NCI-H1092 (cell line): ENCODE measurements at regions not wholly inside any gene's neighbourhood (a gene's known extent, or its start where the extent isn't known, plus 50 kb on each side); places are given as distances from the start of the nearest gene placed in this dataset.

Source experiments
- DNase-seq: peaks from one replicate; lab custom pipeline; 2025; lab: John Stamatoyannopoulos, UW

DNA sequence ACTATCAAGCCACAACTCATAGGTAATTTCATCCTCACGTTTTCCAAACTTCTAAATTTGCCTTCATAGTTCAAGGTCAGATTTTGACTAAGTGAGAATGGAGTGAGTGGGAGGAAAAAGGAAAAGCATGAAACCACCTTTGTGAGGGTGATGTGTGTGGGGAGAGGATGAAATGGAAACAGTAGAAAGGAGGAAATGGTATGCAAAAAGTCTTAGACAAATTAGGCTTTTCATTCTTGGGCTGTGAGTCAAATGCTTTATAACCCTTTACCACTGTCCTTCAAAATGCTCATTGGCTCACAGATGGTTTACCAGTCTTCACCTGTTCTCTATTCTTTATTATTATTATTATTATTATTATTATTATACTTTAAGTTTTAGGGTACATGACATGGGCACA is 127.2 kb downstream of the RAP2A start:
- DNase-seq = no peak

DNA sequence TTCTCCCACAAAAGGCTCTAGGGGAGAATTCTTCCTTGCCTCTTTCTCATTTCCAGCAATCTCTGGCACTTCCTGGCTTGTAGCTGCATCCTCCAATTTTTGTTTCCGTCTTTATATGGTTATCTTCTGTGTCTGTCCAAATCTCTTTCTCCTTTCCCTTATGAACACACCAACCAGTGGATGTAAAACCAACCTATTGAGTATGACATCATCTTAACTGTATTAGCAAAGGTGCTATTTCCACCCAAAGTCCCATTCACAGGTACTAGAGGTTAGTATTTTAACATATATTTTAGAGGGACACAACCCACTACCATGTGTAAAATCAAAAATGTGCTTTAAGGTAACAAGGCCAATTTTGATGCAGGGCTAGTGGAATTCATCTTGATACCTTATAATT is 129.0 kb downstream of the RAP2A start:
- DNase-seq = no peak

DNA sequence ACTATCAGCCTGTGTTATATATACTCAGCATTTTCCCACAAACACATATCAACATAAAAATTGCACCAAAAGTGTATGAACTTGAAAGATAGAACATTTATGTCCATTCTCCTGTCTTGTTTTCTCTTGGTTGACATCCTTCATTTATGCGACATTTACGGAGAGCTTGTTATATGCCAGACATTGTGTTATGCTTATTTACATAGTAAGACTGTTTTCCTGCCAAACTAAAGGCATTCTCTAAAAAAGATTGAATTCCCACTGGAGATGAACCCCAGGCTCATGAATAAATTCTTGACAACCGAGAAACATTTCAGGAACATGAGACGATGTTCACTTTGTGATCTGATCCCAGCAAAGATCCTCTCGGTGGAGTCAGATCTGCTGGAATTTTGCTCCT is 131.0 kb downstream of the RAP2A start:
- DNase-seq = no peak

DNA sequence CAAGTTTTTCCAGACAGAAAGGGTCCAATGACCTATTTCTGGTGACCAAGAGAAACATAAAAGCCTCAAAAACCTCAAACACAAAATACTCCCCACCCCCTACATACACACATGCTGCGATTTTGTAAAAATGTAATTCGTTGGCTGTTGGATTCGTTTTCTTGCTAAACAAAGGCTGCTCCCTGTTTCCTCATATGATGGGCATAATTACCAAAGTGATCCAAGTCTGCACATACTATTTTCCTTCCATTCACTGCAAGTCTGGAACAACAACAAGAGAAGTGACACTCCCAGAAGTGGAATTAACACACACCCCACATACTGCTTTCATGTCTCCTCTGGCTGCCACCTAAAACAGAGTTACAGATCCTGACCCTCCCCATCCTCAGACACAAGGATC is 131.9 kb downstream of the RAP2A start:
- DNase-seq = no peak

DNA sequence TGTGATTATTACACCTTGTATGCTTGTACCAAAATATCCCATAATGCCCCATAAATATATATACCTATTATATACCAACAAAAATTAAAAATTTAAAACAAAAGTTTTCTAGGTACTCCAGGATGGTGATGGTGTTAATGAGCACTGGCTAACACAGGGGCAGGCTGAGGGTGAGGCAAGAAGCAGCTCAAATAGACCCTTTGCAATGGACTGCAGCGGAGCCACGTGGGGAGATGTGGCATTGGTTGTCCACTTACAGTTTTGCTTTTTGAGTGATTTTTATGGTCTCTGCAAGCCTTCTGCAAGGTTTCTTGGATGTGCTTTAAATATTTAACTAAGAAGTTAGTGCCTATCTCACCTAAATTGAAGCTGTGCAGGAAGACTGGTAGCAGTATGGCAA is 132.9 kb downstream of the RAP2A start:
- DNase-seq = no peak

DNA sequence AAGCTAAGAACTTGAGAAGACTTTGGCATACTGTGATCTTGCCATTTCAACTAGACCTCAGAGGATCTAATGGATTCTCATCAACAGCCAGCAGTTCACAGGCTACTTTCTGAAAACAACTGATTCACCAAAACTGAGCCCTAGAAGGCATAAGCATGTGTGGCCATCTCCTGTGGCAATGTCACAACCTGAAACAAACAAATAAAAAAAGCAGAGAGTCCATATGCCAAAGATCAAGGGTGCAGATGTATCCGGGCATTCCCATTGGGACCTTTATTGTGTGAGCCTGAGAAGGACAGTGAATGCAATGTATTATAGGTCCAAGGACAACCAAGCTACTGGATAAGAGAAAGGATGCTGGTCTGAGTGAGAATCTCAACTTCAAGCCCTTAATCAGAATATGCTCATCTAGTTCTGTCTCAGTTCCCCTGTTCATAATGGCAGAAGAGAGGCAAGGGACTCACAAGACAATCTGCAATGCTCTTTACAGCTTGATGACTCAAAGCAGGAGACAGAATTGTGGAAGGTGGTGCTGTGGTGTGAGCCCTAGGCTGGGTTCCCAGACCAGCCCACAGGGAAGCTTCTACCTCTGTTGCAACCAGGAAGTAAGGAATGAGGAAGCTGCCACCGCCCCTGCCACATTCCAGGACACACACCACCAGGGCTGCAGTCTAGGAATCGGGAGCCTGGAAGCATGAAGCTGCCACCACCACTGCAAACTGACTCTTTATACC is 133.7 kb downstream of the RAP2A start:
- no peak for DNase-seq

DNA sequence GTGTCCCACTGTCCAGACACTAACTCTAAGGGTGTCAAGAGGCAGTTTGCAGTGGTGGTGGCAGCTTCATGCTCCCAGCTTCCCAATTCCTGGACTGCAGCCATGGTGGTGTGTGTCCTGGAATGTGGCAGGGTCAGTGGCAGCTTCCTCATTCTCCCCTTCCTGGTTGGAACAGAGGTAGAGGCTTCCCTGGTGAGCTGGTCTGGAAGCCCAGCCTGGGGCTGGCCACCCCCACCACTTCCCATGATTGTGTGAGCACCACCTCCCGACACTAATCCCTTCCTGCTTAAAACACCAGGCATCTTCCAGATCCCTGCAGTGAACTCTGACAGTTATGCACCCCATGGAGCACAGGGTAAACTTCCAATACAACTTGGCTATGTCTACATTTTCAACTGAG is 134.9 kb downstream of the RAP2A start:
- DNase-seq = no peak

DNA sequence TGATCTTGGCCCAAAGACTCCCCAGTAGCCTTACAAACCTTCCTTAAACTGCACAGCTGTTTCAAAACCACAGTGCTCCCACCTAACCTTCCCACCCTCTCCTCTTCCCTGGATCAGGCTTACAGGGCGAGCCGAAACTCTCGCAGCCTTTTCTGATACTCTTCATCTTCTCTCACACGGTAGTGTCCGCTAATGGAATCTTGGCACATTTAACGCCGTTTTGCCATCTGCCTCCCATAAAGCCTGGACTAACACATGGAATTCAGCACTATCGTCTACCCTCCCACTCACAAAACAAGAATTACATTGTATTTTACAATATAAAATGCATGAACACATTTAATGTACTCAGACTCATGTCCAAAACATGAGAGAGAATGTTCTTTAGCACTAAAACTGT is 135.9 kb downstream of the RAP2A start:
- DNase-seq = no peak

DNA sequence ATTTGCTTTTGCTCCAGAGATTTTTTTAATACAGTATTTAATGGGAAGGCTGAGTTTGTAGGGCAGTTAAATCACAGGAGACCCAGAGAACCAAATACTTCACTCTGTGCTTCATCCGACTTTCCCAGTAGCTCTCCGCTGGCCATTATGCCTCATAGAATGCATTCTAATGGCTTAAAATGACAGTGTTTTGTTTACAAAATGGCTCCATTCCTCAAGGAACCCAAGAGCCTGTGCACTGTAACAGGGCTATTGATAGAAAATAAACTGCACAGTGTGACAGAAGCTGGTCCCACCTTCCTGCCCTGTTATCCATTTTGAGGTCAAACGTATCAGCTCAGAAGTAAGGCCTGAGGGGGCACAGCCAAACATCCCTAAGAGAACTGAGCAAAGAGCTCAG is 136.5 kb downstream of the RAP2A start:
- DNase-seq = no peak

DNA sequence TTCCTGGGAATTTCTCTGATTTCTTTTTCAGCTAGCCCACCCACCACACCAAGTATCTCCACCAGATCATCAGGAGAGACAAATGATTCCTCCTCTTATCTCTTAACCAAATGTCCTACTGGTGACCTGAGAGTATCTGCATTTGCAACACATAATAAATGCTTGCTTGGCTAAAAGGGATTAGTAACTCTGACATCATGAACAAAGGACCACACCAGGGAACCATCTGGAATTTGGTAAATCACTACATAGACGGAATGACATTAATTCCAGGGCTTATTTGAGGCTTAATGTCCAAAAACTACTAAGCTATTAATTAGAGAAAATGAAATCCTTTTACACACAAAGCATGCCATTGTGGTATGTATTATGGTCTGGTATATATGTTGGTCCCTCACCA is 139.0 kb downstream of the RAP2A start:
- DNase-seq = no peak

DNA sequence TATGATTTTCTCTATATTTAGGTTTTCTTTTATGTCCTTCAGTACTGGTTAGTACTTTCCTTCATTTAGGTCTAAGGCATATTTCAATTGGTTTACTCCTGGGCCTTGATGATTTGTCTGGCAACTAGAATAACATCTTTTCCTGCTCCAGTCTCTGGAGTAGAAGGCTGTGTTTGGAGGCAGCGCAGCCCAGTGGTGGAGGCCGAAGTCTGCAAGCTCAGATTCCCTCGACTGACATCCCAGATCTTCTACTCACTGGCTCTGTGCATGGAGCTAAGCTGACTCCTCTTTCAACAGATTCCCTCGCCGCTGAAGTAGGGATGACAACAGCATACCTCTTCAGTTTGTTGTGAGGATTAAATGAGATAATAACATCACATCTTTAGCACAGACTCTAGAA is 141.0 kb downstream of the RAP2A start:
- peak; percentile 51 for DNase-seq

DNA sequence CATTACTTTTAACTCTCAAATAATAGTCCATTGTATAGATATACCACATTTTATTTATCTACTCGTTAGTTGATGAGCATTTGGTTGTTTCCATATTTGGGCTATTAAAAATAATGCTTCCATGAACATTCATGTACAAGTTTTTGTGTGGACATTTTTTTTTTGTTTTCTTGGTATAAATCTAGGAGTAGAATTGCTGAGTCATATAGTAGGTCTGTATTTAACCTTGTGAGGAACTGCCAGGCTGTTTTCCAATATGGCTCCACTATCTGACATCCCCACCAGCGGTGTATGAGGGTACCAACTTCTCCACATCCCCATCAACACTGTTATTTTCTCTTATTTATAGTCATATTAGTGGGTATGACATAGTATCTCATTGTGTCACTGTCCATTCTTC is 143.1 kb downstream of the RAP2A start:
- no peak for DNase-seq

DNA sequence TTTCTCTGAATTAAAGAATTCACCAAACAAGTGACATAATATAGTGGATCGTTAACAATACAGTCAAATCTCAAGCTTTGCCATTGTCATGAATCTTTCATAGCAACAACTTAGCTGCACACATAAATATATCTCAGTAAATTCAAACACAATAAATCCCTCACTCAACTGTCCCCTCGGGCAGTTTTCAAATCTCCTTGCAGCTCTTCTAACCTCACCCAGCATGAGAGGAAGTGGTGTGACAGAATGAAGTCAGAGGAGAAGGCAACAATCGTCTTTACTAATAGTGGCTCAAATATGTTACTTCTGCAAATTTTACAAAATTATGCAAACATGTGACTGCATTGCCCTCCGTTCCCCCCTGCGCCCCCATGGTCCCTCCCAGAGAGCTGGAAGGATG is 148.2 kb downstream of the RAP2A start:
- no peak for DNase-seq

DNA sequence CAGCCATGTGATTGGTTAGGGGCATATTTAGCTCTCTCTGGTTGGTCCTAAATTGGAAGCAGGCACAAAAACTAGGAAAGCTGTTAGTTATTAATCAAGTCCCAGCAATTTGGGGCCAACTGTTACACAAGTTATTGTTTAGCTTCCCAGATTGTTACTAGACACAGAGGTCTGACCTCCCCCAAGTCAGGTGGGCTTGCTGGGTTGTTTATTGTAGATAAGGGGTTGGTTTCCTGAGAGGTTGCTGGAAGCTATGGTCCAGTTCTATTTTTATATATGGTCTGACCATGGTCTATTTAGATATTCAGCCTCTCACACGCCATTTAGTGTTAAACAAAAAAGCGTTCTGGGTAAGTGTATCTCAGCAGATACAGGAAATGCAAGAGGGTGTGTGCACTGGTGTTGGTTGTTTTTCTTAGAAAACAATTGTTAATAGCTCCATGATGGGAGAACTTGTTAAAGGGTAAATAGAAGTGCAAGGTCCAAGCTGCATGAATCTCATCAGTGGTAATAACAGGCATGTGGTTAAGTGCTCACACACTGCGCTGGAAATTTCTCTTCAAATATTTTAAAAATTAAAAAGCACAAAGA is 150.0 kb downstream of the RAP2A start:
- no peak for DNase-seq

DNA sequence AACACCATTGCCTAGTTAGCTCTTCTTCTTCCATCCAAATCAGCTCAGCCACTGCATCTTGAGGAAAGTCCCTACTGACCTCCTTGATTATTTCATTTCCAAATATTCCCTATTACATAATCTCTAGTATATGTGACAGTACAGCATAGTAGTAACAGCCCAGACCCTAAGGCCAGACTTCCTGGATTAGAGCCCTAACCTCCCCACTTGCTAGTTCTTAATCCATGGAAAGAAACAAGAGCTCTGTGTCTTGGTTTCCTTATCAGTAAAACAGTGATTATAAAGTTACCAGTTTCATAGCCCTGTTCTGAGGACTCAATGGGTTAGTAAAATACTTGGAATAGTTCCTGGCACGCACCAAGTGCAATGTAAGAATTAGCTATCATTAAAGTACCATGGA is 153.0 kb downstream of the RAP2A start:
- DNase-seq = no peak

DNA sequence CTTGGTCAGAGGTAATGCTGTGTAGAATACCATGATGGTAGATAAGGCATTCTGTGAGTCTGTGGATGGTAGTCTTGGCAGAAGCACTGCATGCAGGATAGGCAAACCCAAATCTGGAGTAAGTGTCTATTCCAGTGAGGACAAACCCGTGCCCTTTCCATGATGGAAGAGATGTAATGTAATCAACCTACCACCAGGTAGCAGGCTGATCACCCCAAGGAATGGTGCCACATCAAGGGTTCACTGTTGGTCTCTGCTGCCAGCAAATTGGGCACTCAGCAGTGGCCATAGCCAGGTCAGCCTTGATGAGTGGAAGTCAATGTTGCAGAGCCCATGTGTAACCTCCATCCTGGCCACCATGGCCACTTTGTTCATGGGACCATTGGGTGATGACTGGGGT is 155.0 kb downstream of the RAP2A start:
- DNase-seq = no peak

DNA sequence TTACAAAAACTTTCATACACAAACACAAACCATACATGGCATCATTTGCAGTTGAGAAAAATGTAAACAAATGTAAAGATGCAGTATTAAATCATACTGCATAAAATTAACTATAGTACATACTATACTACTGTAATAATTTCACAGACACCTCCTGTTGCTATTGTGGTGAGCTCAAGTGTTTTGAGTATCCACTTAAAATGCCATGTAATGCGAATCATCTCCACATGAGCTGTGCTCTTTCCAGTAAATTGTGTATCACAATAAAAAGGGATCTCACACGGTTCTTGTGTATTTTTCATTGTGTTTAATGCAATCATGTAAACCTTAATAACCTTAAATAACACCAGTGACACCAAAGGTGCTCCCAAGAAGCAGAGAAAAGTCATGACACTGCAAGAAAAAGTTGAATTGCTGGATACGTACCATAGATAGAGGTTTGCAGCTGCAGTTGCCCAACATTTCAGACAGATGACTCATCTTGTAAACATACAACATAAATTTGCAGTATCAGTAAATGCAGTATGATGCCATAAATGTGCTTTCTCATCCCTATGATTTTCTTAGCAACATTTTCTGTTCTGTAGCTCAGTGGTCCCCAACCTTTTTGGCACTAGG is 166.6 kb downstream of the RAP2A start:
- peak; percentile 14 for DNase-seq

DNA sequence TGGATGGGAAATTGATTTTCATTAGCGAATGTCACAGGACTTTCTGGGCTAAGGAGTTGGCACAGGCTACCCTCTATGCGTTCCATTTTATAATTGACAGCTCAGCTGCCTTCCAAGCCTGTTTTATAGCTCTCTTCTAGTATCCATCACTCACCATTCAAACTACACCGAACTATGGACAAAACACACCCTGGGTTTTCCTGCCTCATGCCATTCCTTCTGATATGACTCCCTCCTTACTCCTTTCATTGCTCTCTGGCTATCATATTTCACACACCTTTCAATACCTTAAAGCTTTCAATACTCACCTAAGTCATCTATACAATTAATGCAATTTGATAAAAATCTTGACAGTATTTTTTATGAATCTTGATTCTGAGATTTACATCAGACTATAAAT is 181.3 kb downstream of the RAP2A start:
- DNase-seq = no peak

DNA sequence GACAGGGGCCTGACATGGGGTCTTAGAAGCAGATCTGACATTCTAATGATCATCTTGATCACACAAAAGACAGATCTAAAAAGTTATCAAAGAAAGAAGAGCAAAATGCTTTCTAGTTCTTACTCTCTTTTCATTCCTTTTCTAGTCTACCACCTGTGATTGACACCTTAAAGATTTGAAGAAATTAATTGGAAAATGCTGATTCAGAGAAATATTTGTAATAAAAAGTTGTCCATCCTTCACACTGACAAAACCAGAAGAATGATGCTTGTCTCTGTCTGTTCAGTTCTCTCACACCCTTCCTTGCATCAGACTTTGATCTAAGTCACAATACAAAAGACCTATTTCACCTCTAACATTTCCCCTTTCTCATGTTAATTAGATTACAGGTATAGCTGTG is 182.4 kb downstream of the RAP2A start:
- DNase-seq = no peak

DNA sequence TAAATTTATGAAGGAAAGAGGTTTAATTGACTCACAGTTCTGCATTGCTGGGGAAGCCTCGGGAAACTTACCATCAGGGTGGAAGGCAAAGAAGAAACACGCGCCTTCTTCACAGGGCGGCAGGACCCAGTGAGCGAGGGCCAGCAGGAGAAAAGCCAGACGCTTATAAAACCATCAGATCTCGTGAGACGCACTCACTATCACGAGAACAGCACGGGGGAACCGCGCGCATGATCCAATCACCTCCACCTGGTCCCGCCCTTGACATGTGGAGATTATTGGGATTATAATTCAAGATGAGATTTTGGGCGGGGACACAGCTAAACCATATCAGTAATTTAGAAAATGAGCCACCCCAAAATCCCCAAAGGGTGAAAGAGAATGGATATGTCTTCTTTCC is 187.1 kb downstream of the RAP2A start:
- DNase-seq = no peak

DNA sequence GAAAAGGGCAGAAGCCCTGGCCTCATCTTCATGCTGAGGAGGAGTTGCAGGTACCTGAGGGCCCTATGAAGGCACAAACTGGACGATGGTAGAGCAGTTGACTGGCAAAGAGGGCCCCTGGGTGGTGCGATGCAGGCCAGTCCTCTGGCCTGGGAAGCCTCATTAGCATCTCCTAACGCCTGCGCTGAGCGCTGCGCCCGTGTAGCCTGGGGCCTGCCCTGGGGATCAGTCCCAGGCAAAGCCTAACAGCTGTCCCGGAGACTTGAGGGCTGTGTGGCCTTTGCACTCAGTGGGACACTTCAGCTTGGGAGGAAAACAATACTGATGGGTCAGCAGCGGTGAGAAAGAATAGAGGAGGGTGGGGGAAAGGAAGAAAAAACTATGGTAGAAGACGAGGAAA is 187.7 kb downstream of the RAP2A start:
- no peak for DNase-seq

DNA sequence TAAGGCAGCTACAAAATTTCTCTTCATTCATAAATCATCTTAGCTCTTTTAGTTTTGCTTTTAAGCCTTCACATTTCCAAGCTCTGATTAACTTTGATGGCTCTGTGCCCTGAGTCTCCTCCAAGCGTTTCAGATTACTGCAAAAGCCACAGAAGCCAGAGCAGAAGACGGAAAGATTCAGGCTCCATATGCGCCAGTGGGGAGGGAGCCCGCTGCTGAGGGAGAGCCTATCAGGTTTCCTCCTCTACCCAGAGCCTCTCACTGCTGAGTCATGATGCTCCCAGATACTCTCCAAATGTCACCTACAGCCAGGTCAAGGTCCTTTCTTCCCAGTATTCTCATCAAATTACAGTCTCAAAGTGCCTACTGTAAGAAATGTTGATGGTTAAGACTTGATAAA is 193.6 kb downstream of the RAP2A start:
- peak; percentile 13 for DNase-seq

DNA sequence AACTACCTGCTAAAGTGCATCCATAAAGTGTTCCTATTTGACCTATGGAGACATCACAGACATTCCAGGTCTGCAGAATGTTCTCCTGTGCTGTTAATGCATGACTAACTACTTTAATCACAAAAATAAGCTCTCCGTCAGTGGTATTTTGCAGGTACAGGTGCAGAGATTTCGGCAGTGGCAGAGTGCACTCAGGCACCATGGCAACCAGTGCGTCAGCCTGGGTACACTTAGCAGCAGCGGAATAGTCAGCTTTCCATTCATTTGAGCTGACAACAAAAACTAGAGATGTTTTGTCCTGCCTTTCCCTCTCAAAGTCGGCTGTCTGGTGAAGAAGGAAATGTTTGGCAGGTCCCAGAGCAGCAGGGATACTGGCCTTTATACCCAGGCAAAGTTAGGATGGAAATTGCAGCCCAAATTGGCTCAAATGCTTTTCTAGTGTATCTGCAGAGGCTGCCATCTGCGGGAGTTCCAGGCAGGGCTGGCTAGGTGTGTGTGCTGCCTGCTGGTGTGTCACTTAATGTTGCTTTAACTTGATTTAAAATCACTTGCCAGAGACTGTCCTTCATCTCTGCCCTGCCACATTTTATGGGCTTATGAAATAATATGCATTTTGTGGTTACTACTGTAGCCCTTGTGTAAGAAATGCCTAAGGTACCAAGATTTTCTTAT is 195.8 kb downstream of the RAP2A start:
- peak; percentile 58 for DNase-seq
